ENCODE measurements at regions not wholly inside any gene's neighbourhood (a gene's known extent, or its start where the extent isn't known, plus 50 kb on each side); places are given as distances from the start of the nearest gene placed in this dataset.

DNA sequence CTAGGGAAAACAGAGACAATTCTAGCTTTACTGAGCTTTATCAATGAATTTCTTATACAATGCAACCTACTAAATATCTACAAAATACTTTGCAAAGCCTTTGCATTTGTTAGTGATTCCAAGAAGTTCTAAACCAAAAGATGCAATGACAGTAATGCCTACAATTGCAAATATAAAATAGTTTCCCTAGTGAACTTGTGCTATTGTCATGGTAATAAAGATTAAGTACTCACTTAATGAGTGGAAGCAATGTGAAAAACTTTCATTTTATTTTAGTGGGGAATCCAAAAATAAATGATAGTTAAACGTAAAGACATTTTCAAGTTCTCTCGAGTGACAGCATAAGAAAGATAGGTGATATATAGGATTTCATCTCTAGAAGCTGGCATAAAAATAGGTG is 270.5 kb upstream of the CTNND2 start (continued):
- no peak for TF ChIP-seq ZNF549 (tag by site-specific recombination; IDR thresholded peaks at IDR 0.05)
- no peak for TF ChIP-seq ZFP3 (tag by site-specific recombination; IDR thresholded peaks at IDR 0.05; ENCODE audit: low read depth)
- no peak for TF ChIP-seq SP7 (tag by site-specific recombination; IDR thresholded peaks at IDR 0.05)
- no peak for TF ChIP-seq ZFHX2 (tag by site-specific recombination; conservative IDR thresholded peaks at IDR 0.05)

GRCh38 chr5:12169536-12169935 is 265.3 kb upstream of the CTNND2 start:
- H3K4me3 ChIP-seq (ENCODE audit: low read depth, low read length) = no peak overlapping the region
- ChIA-PET CTCF (no interaction called here), POLR2A (no interaction called here)
- no peak overlapping the region for H3K27ac ChIP-seq (ENCODE audit: extremely low read depth, low read depth, low read length)
- no peaks in the 10 kb centered on the region for H3K36me3 ChIP-seq (ENCODE audit: control insufficient read depth in 2 of 2, insufficient read depth in 1 of 2, low read length in 2 of 2)
- no peaks in the 10 kb centered on the region for H3K9me3 ChIP-seq (ENCODE audit: control insufficient read depth, insufficient read depth, low read depth, low read length)
- TF ChIP-seq, protein P1, sequence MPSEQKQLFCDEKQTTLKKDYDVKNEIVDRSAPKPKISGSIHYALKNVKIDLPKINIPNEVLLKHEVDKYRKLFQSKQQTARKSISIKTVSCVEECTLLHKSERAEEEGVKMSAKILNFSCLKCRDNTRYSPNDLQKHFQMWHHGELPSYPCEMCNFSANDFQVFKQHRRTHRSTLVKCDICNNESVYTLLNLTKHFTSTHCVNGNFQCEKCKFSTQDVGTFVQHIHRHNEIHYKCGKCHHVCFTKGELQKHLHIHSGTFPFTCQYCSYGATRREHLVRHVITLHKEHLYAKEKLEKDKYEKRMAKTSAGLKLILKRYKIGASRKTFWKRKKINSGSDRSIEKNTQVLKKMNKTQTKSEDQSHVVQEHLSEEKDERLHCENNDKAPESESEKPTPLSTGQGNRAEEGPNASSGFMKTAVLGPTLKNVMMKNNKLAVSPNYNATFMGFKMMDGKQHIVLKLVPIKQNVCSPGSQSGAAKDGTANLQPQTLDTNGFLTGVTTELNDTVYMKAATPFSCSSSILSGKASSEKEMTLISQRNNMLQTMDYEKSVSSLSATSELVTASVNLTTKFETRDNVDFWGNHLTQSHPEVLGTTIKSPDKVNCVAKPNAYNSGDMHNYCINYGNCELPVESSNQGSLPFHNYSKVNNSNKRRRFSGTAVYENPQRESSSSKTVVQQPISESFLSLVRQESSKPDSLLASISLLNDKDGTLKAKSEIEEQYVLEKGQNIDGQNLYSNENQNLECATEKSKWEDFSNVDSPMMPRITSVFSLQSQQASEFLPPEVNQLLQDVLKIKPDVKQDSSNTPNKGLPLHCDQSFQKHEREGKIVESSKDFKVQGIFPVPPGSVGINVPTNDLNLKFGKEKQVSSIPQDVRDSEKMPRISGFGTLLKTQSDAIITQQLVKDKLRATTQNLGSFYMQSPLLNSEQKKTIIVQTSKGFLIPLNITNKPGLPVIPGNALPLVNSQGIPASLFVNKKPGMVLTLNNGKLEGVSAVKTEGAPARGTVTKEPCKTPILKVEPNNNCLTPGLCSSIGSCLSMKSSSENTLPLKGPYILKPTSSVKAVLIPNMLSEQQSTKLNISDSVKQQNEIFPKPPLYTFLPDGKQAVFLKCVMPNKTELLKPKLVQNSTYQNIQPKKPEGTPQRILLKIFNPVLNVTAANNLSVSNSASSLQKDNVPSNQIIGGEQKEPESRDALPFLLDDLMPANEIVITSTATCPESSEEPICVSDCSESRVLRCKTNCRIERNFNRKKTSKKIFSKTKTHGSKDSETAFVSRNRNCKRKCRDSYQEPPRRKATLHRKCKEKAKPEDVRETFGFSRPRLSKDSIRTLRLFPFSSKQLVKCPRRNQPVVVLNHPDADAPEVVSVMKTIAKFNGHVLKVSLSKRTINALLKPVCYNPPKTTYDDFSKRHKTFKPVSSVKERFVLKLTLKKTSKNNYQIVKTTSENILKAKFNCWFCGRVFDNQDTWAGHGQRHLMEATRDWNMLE (tag by site-specific recombination; conservative IDR thresholded peaks at IDR 0.05; ENCODE audit: low read depth) = no peak
- TF ChIP-seq SP2 (tag by site-specific recombination; IDR thresholded peaks at IDR 0.05) (no peak), ZNF391 (tag by site-specific recombination; IDR thresholded peaks at IDR 0.05; ENCODE audit: borderline replicate concordance, low read depth) (no peak), TCF7L2 (IDR thresholded peaks at IDR 0.05; ENCODE audit: borderline replicate concordance, low read depth, low read length) (no peak), ZNF426 (tag by site-specific recombination; IDR thresholded peaks at IDR 0.05) (no peak), ZNF701 (tag by site-specific recombination; IDR thresholded peaks at IDR 0.05) (no peak), ZNF555 (tag by site-specific recombination; conservative IDR thresholded peaks at IDR 0.05) (no peak), ZNF76 (tag by site-specific recombination; IDR thresholded peaks at IDR 0.05; ENCODE audit: borderline replicate concordance, low read depth) (no peak), ZNF571 (tag by site-specific recombination; IDR thresholded peaks at IDR 0.05) (no peak), ZSCAN23 (tag by site-specific recombination; IDR thresholded peaks at IDR 0.05) (no peak), ZNF488 (tag by site-specific recombination; IDR thresholded peaks at IDR 0.05) (no peak), ZNF16 (tag by site-specific recombination; IDR thresholded peaks at IDR 0.05; ENCODE audit: low read depth) (no peak), ZNF157 (tag by site-specific recombination; IDR thresholded peaks at IDR 0.05) (no peak), ZNF202 (tag by site-specific recombination; IDR thresholded peaks at IDR 0.05; ENCODE audit: borderline replicate concordance) (no peak), ZNF114 (tag by site-specific recombination; IDR thresholded peaks at IDR 0.05) (no peak), ZFP37 (tag by site-specific recombination; IDR thresholded peaks at IDR 0.05) (no peak)
- TF ChIP-seq, protein P2, sequence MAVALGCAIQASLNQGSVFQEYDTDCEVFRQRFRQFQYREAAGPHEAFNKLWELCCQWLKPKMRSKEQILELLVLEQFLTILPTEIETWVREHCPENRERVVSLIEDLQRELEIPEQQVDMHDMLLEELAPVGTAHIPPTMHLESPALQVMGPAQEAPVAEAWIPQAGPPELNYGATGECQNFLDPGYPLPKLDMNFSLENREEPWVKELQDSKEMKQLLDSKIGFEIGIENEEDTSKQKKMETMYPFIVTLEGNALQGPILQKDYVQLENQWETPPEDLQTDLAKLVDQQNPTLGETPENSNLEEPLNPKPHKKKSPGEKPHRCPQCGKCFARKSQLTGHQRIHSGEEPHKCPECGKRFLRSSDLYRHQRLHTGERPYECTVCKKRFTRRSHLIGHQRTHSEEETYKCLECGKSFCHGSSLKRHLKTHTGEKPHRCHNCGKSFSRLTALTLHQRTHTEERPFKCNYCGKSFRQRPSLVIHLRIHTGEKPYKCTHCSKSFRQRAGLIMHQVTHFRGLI (tag by site-specific recombination; IDR thresholded peaks at IDR 0.05) = no peak
- TF ChIP-seq, protein P3, sequence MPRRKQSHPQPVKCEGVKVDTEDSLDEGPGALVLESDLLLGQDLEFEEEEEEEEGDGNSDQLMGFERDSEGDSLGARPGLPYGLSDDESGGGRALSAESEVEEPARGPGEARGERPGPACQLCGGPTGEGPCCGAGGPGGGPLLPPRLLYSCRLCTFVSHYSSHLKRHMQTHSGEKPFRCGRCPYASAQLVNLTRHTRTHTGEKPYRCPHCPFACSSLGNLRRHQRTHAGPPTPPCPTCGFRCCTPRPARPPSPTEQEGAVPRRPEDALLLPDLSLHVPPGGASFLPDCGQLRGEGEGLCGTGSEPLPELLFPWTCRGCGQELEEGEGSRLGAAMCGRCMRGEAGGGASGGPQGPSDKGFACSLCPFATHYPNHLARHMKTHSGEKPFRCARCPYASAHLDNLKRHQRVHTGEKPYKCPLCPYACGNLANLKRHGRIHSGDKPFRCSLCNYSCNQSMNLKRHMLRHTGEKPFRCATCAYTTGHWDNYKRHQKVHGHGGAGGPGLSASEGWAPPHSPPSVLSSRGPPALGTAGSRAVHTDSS (tag by site-specific recombination; IDR thresholded peaks at IDR 0.05) = no peak
- H3K4me1 ChIP-seq (ENCODE audit: control insufficient read depth, insufficient read depth, low read length) = no peaks in the 10 kb centered on the region
